Lung (tissue), 11 donors: ENCODE measurements at regions not wholly inside any gene's neighbourhood (a gene's known extent, or its start where the extent isn't known, plus 50 kb on each side); places are given as distances from the start of the nearest gene placed in this dataset.

Experiments used
- ATAC-seq: fragments of 200-7000 bp; cut with Tn5 transposase; one replicate; pipeline ENCODE4 v1.9.1; 2020; ENCODE audit warnings: moderate number of reproducible peaks; ENCODE audit not compliant: insufficient read depth, low FRiP score
- DNase-seq, 3 donors: peaks; one replicate each; pipeline ENCODE4 v3.0.0-alpha.2; 2013 to 2017
- H3K27ac ChIP-seq, 2 donors: one replicate each; pipeline ENCODE4 v1.5.1; 2013; ENCODE audit warnings: mild to moderate bottlenecking in 2 of 2, moderate library complexity in 2 of 2, control low read depth in 1 of 2, inconsistent platforms in 1 of 2, low read depth in 1 of 2, low read length in 1 of 2
- H3K27me3 ChIP-seq, 3 donors: one replicate each; pipeline ENCODE4 v1.5.1; 2013; ENCODE audit warnings: low read length in 2 of 3; ENCODE audit not compliant: control insufficient read depth in 3 of 3, insufficient read depth in 3 of 3
- H3K36me3 ChIP-seq, 4 donors: one replicate each; pipeline ENCODE4 v1.5.1; 2013; ENCODE audit warnings: low read length in 4 of 4, mild to moderate bottlenecking in 1 of 4, moderate library complexity in 1 of 4; ENCODE audit not compliant: control insufficient read depth in 4 of 4, insufficient read depth in 4 of 4
- H3K4me1 ChIP-seq, 5 donors: one replicate each; pipeline ENCODE4 v1.5.1; 2013; ENCODE audit warnings: low read length in 5 of 5, mild to moderate bottlenecking in 2 of 5, moderate library complexity in 1 of 5; ENCODE audit not compliant: control insufficient read depth in 5 of 5, insufficient read depth in 5 of 5
- H3K4me3 ChIP-seq: one replicate; pipeline ENCODE4 v1.5.1; 2013; ENCODE audit warnings: mild to moderate bottlenecking, control low read depth, moderate library complexity
- H3K9ac ChIP-seq, 2 donors: one replicate each; pipeline ENCODE4 v1.5.1; 2013; ENCODE audit warnings: low read length in 2 of 2, control low read depth in 1 of 2; ENCODE audit not compliant: insufficient read depth in 1 of 2
- H3K9me3 ChIP-seq, 4 donors: one replicate each; pipeline ENCODE4 v1.5.1; 2013; ENCODE audit warnings: low read length in 3 of 4, mild to moderate bottlenecking in 1 of 4, moderate library complexity in 1 of 4; ENCODE audit not compliant: control insufficient read depth in 4 of 4, insufficient read depth in 3 of 4
- WGBS, 2 donors: extraction: QIAGEN DNeasy Blood & Tissue Kit; methylation state at CpG; one replicate each; pipeline ENCODE4 v1.1.7; 2013; 5-methylcytosine and 5-hydroxymethylcytosine counted together
- TF ChIP-seq, protein P1 (sequence below): IDR thresholded peaks from 2 replicates; pipeline ENCODE4 v1.5.1; 2012; ENCODE audit warnings: mild to moderate bottlenecking; ENCODE audit errors: control extremely low read depth, extremely low read depth
- donor health status: control.
- donor health status: control.
- donor health status: Bipolar disorder and iron deficiency.
- donor health status: healthy.
- donor health status: DM: yes; HTN: yes; CAD: no.

DNA sequence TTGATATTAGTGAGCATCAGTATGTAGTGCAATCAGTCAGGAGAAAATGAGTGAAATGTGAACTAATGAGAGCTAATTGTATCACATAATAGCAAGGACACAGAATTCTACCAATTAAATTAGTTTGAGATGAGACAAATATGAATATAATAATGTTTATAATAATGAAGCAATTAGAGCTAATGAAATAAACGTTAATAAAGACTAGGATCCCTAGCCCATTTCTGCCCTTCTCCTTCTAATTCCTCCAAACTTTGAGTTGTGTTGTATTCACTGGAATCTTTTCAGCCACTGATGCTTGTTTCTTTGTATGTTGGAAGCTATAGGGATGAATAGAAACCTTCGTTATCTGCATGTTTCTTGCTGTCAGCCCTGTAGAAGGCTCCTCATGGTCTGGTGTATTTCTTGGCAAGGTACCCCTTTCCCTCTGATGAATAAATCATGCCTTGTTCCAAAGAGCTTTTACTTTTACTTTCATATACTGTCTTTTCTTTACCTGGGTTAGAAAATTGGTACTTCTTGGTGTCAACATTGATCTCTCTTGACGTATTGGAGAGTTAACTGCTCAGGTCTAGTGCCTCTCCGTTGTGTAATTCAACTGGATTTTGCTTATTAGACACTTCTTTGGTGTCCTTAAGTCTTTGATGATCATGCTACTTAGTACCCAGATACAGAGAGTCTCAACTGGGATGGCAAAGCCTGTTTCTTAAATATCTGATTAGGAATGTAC, 154.8 kb downstream of the PTCSC3 start:
- WGBS, 2 donors: 69 to 81% methylated on average over 4 of the region's 4 CpGs
- H3K9ac ChIP-seq: no peak overlapping the region
- TF ChIP-seq, protein P1, sequence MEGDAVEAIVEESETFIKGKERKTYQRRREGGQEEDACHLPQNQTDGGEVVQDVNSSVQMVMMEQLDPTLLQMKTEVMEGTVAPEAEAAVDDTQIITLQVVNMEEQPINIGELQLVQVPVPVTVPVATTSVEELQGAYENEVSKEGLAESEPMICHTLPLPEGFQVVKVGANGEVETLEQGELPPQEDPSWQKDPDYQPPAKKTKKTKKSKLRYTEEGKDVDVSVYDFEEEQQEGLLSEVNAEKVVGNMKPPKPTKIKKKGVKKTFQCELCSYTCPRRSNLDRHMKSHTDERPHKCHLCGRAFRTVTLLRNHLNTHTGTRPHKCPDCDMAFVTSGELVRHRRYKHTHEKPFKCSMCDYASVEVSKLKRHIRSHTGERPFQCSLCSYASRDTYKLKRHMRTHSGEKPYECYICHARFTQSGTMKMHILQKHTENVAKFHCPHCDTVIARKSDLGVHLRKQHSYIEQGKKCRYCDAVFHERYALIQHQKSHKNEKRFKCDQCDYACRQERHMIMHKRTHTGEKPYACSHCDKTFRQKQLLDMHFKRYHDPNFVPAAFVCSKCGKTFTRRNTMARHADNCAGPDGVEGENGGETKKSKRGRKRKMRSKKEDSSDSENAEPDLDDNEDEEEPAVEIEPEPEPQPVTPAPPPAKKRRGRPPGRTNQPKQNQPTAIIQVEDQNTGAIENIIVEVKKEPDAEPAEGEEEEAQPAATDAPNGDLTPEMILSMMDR: no peak
- H3K27ac ChIP-seq: no peak overlapping the region
- H3K4me3 ChIP-seq: no peak overlapping the region
- H3K27me3 ChIP-seq: no peaks in the 10 kb centered on the region
- H3K36me3 ChIP-seq: no peaks in the 10 kb centered on the region
- DNase-seq: no peak
- H3K9me3 ChIP-seq: no peaks in the 10 kb centered on the region
- H3K4me1 ChIP-seq: no peaks in the 10 kb centered on the region
- no peak for ATAC-seq

DNA sequence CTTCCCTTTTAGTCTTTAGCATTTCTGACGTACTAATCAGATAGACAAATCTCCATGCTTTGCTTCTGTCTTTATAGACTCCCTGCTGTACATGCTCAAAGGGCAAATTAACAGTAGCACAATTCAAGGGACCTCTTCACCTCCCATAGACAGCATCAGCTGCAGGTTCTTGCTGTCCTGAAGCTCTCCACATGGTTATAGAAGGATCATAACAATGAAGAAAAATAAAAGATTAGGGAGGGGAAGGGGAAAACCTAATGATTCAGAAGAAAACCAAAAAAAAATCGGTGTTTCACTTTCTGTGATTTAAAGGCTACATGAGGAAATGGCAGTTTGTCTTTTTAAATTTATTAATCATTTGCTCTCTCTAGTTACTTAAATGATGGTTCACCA, 155.5 kb downstream of the PTCSC3 start:
- no peak overlapping the region for H3K4me3 ChIP-seq
- ATAC-seq (no peak), DNase-seq (no peak)
- H3K27ac ChIP-seq: no peak overlapping the region
- H3K9ac ChIP-seq: no peak overlapping the region
- H3K4me1 ChIP-seq: no peaks in the 10 kb centered on the region
- WGBS, 2 donors: 73 to 77% methylated on average over 2 of the region's 2 CpGs
- TF ChIP-seq, protein P1: no peak
- H3K9me3 ChIP-seq: no peaks in the 10 kb centered on the region
- no peaks in the 10 kb centered on the region for H3K27me3 ChIP-seq
- no peaks in the 10 kb centered on the region for H3K36me3 ChIP-seq

- Histone ChIP-seq H3K4me1 (no peaks in the 10 kb centered on the region), H3K9ac (no peak overlapping the region), H3K9me3 (no peaks in the 10 kb centered on the region), H3K27ac (no peak overlapping the region), H3K27me3 (no peaks in the 10 kb centered on the region), H3K4me3 (no peak overlapping the region), H3K36me3 (no peaks in the 10 kb centered on the region)
- 84 to 88% methylated on average over 8 of the region's 8 CpGs for WGBS, 2 donors
- ATAC-seq (no peak), DNase-seq (no peak)
- TF ChIP-seq, protein P1: no peak
These were observed 156.1 kb downstream of the PTCSC3 start for GRCh38 chr14:36020120-36021029.
